H9 (cell line): ENCODE measurements at regions not wholly inside any gene's neighbourhood (a gene's known extent, or its start where the extent isn't known, plus 50 kb on each side); places are given as distances from the start of the nearest gene placed in this dataset.

Experiments used
- DNase-seq: peaks from one replicate; pipeline ENCODE4 v3.0.0-alpha.2; 2017
- H2AFZ ChIP-seq: one replicate; pipeline ENCODE4 v1.6.1; 2013; ENCODE audit warnings: mild to moderate bottlenecking, low read length, control low read depth, moderate library complexity
- H2AK5ac ChIP-seq: 2 replicates; pipeline ENCODE4 v1.6.1; 2013; ENCODE audit warnings: low read length, control low read depth, mixed read lengths; ENCODE audit not compliant: insufficient read length
- H2BK120ac ChIP-seq: one replicate; pipeline ENCODE4 v1.6.1; 2013; ENCODE audit warnings: low read depth, mild to moderate bottlenecking, low read length, control low read depth, inconsistent platforms; ENCODE audit not compliant: poor library complexity, severe bottlenecking
- H2BK12ac ChIP-seq: 2 replicates; pipeline ENCODE4 v1.6.1; 2013; ENCODE audit warnings: low read length, control low read depth, mixed read lengths, low read depth; ENCODE audit not compliant: insufficient read length
- H2BK15ac ChIP-seq: 2 replicates; pipeline ENCODE4 v1.6.1; 2013; ENCODE audit warnings: low read depth, low read length, control low read depth
- H2BK20ac ChIP-seq: one replicate; pipeline ENCODE4 v1.6.1; 2013; ENCODE audit warnings: low read depth, mild to moderate bottlenecking, low read length, control low read depth, inconsistent platforms; ENCODE audit not compliant: poor library complexity, severe bottlenecking
- H2BK5ac ChIP-seq: 2 replicates; pipeline ENCODE4 v1.6.1; 2013; ENCODE audit warnings: low read length, control low read depth, mixed read lengths; ENCODE audit not compliant: insufficient read length
- H3K14ac ChIP-seq: 2 replicates; pipeline ENCODE4 v1.6.1; 2013; ENCODE audit warnings: low read length, control low read depth; ENCODE audit not compliant: insufficient read depth
- H3K18ac ChIP-seq: 2 replicates; pipeline ENCODE4 v1.6.1; 2013; ENCODE audit warnings: low read depth, mild to moderate bottlenecking, mixed read lengths, low read length, control low read depth; ENCODE audit not compliant: insufficient read length
- H3K23ac ChIP-seq: 2 replicates; pipeline ENCODE4 v1.6.1; 2013; ENCODE audit warnings: low read length, control low read depth, mixed read lengths, low read depth; ENCODE audit not compliant: insufficient read length
- H3K23me2 ChIP-seq: 2 replicates; pipeline ENCODE4 v1.6.1; 2013; ENCODE audit warnings: low read depth, mild to moderate bottlenecking, mixed read lengths, low read length, control low read depth; ENCODE audit not compliant: insufficient read length, poor library complexity, severe bottlenecking
- H3K27ac ChIP-seq: 2 replicates; pipeline ENCODE4 v1.5.1; 2013; ENCODE audit warnings: low read length, control low read depth, mixed read lengths, low read depth; ENCODE audit not compliant: insufficient read length
- H3K27me3 ChIP-seq: 2 replicates; pipeline ENCODE4 v1.6.1; 2013; ENCODE audit warnings: low read length, control low read depth, inconsistent platforms; ENCODE audit not compliant: insufficient read depth
- H3K4ac ChIP-seq: 2 replicates; pipeline ENCODE4 v1.6.1; 2013; ENCODE audit warnings: low read depth, mild to moderate bottlenecking, control low read depth, inconsistent platforms, low read length, moderate library complexity
- H3K4me1 ChIP-seq: 2 replicates; pipeline ENCODE4 v1.6.1; 2013; ENCODE audit warnings: low read length, control low read depth, inconsistent platforms; ENCODE audit not compliant: insufficient read depth
- H3K4me2 ChIP-seq: 2 replicates; pipeline ENCODE4 v1.6.1; 2013; ENCODE audit warnings: low read length, control low read depth, mixed read lengths; ENCODE audit not compliant: insufficient read length, insufficient read depth
- H3K56ac ChIP-seq: 2 replicates; pipeline ENCODE4 v1.6.1; 2013; ENCODE audit warnings: low read depth, mild to moderate bottlenecking, mixed read lengths, low read length, control low read depth; ENCODE audit not compliant: insufficient read length
- H3K79me1 ChIP-seq: 2 replicates; pipeline ENCODE4 v1.6.1; 2013; ENCODE audit warnings: low read depth, mild to moderate bottlenecking, moderate library complexity, low read length, control low read depth, inconsistent platforms; ENCODE audit not compliant: insufficient read depth, poor library complexity, severe bottlenecking
- H3K79me2 ChIP-seq: 2 replicates; pipeline ENCODE4 v1.6.1; 2013; ENCODE audit warnings: low read length, control low read depth, inconsistent platforms; ENCODE audit not compliant: insufficient read depth
- H3K9ac ChIP-seq: 2 replicates; pipeline ENCODE4 v1.6.1; 2013; ENCODE audit warnings: low read length, control low read depth, mixed read lengths; ENCODE audit not compliant: insufficient read length; ENCODE audit errors: extremely low read depth
- H3K9me3 ChIP-seq: one replicate; pipeline ENCODE4 v1.6.1; 2013; ENCODE audit warnings: low read depth, low read length, inconsistent platforms; ENCODE audit not compliant: control insufficient read depth
- H3T11ph ChIP-seq: one replicate; pipeline ENCODE4 v1.6.1; 2013; ENCODE audit warnings: mild to moderate bottlenecking, low read length, control low read depth, inconsistent platforms
- H4K20me1 ChIP-seq: one replicate; pipeline ENCODE4 v1.6.1; 2013; ENCODE audit not compliant: control insufficient read depth, insufficient read length, insufficient read depth
- H4K5ac ChIP-seq: 2 replicates; pipeline ENCODE4 v1.6.1; 2013; ENCODE audit warnings: low read depth, mild to moderate bottlenecking, mixed read lengths, low read length, control low read depth; ENCODE audit not compliant: insufficient read length
- H4K8ac ChIP-seq: replicated peaks from 2 replicates; pipeline ENCODE4 v1.6.1; 2013; ENCODE audit warnings: low read length, control low read depth, mixed read lengths, low read depth; ENCODE audit not compliant: insufficient read length
- H4K91ac ChIP-seq: 2 replicates; pipeline ENCODE4 v1.6.1; 2013; ENCODE audit warnings: low read depth, mild to moderate bottlenecking, moderate library complexity, mixed read lengths, low read length, control low read depth; ENCODE audit not compliant: insufficient read length
- H3K27ac Mint-ChIP-seq, 3 experiments: 2 replicates in 2 of 3; 3 replicates in 1 of 3; pipeline ENCODE4 v1.8.0; 2020 to 2021; ENCODE audit warnings: mixed read lengths in 3 of 3, mild to moderate bottlenecking in 1 of 3, moderate library complexity in 1 of 3
- H3K27me3 Mint-ChIP-seq: 2 replicates; pipeline ENCODE4 v1.8.0; 2021; ENCODE audit warnings: low read depth, mild to moderate bottlenecking, moderate library complexity, mixed read lengths
- H3K36me3 Mint-ChIP-seq, 3 experiments: 2 replicates in 2 of 3; 3 replicates in 1 of 3; pipeline ENCODE4 v1.8.0; 2020 to 2021; ENCODE audit warnings: low read depth in 3 of 3, mixed read lengths in 3 of 3; ENCODE audit not compliant: insufficient read depth in 1 of 3
- H3K4me1 Mint-ChIP-seq, 2 experiments: 2 replicates each; pipeline ENCODE4 v1.8.0; 2020; ENCODE audit warnings: mixed read lengths in 2 of 2
- H3K4me3 Mint-ChIP-seq, 2 experiments: 2 replicates in 1 of 2; 3 replicates in 1 of 2; pipeline ENCODE4 v1.8.0; 2020 to 2021; ENCODE audit warnings: mild to moderate bottlenecking in 2 of 2, mixed read lengths in 2 of 2, moderate library complexity in 1 of 2
- H3K9me3 Mint-ChIP-seq, 2 experiments: 2 replicates in 1 of 2; 3 replicates in 1 of 2; pipeline ENCODE4 v1.8.0; 2020; ENCODE audit warnings: mild to moderate bottlenecking in 2 of 2, mixed read lengths in 2 of 2, moderate library complexity in 1 of 2
- CTCF ChIP-seq: fragments of 200-600 bp; sonication (generic); conservative IDR thresholded peaks from 3 replicates; pipeline ENCODE4 v1.8.0; 2021; ENCODE audit warnings: antibody characterized with exemption, mild to moderate bottlenecking
- WGBS: extraction: QIAGEN DNeasy Blood & Tissue Kit; methylation state at CpG from one replicate; pipeline ENCODE4 v1.1.7; 2013; ENCODE audit warnings: missing lambda C conversion rate, low lambda C conversion rate, mixed read lengths; ENCODE audit not compliant: insufficient read length; ENCODE audit errors: extremely low coverage; 5-methylcytosine and 5-hydroxymethylcytosine counted together

DNA sequence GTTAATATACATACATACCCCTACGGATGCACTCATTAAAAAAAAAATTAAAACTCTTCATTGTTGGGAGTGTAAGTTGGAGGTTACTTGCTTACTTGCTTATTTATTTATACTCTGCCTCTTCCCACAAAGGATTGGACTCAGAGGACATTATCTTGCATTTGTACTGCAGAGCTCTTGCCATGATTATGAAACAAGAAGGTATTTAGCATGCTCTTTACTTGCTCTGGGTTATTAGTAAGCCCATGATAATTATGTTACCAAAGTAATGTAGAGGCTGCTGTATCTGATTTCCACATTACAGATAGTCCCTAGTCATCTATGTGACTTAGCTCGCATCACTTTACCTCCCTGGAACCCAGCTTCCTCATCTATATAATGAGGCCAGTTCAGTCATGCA lies 355.1 kb upstream of the PTBP2 start:
- no peak overlapping the region for H2BK15ac ChIP-seq
- H2BK20ac ChIP-seq, result no peak overlapping the region
- Mint-ChIP-seq H3K4me1 (peaks cover 0 to 3% of the 10 kb centered on the region in 2 experiments; a peak in 1 of 4 replicates), H3K9me3 (no peaks in the 10 kb centered on the region; a peak in 1 of 5 replicates), H3K4me3 (no peak overlapping the region), H3K27me3 (no peaks in the 10 kb centered on the region), H3K36me3 (no peaks in the 10 kb centered on the region), H3K27ac (no peak overlapping the region)
- H3K4me2 ChIP-seq, result no peak overlapping the region
- H4K20me1 ChIP-seq, result no peaks in the 10 kb centered on the region
- H3K23ac ChIP-seq, result no peak overlapping the region
- H3K18ac ChIP-seq, result no peak overlapping the region
- H3K9me3 ChIP-seq, result no peaks in the 10 kb centered on the region
- H3K4me1 ChIP-seq, result no peaks in the 10 kb centered on the region
- no peaks in the 10 kb centered on the region for H3K27me3 ChIP-seq
- H3K56ac ChIP-seq, result no peak overlapping the region
- no peak overlapping the region for H2BK5ac ChIP-seq
- H4K5ac ChIP-seq, result no peak overlapping the region
- WGBS, result no CpG with 5 or more reads among the region's 2 CpGs
- H4K91ac ChIP-seq, result no peak overlapping the region
- H2AFZ ChIP-seq, result no peak overlapping the region
- no peak overlapping the region for H3K14ac ChIP-seq
- no peak overlapping the region for H3T11ph ChIP-seq
- no peaks in the 10 kb centered on the region for H3K79me1 ChIP-seq
- no peak overlapping the region for H2BK12ac ChIP-seq
- H3K79me2 ChIP-seq, result no peaks in the 10 kb centered on the region
- H3K23me2 ChIP-seq, result no peaks in the 10 kb centered on the region
- no peak overlapping the region for H2BK120ac ChIP-seq
- no peak overlapping the region for H3K27ac ChIP-seq
- DNase-seq, result no peak
- no peak for TF ChIP-seq CTCF
- no peak overlapping the region for H4K8ac ChIP-seq
- H3K9ac ChIP-seq, result no peak overlapping the region
- H3K4ac ChIP-seq, result no peak overlapping the region
- no peak overlapping the region for H2AK5ac ChIP-seq
